MM.1S (cell line): ENCODE measurements at regions not wholly inside any gene's neighbourhood (a gene's known extent, or its start where the extent isn't known, plus 50 kb on each side); places are given as distances from the start of the nearest gene placed in this dataset.

Experiments
- DNase-seq: peaks from one replicate; pipeline ENCODE4 v3.0.0-alpha.2; 2015
- H2AFZ ChIP-seq: fragments of 300-600 bp; sonication (generic); 2 replicates; pipeline ENCODE4 v1.6.0; 2016; ENCODE audit warnings: antibody characterized with exemption, low read length
- H3F3A ChIP-seq: fragments of 300-600 bp; sonication (generic); 2 replicates; pipeline ENCODE4 v1.6.1; 2016; ENCODE audit warnings: mild to moderate bottlenecking, antibody characterized with exemption, low read length, moderate library complexity, mixed read lengths; ENCODE audit not compliant: insufficient read depth
- H3K27ac ChIP-seq: fragments of 300-600 bp; sonication (generic); 2 replicates; pipeline ENCODE4 v1.5.1; 2016; ENCODE audit warnings: mild to moderate bottlenecking, low read length
- H3K27me3 ChIP-seq: fragments of 300-600 bp; sonication (generic); replicated peaks from 2 replicates; pipeline ENCODE4 v1.6.0; 2016; ENCODE audit warnings: low read length; ENCODE audit not compliant: insufficient read depth
- H3K36me3 ChIP-seq: fragments of 300-600 bp; sonication (generic); replicated peaks from 2 replicates; pipeline ENCODE4 v1.6.1; 2016; ENCODE audit warnings: mild to moderate bottlenecking, low read length, mixed read lengths; ENCODE audit not compliant: insufficient read depth
- H3K4me1 ChIP-seq: fragments of 300-600 bp; sonication (generic); 2 replicates; pipeline ENCODE4 v1.6.1; 2016; ENCODE audit warnings: low read length, mixed read lengths
- H3K4me2 ChIP-seq: fragments of 300-600 bp; sonication (generic); 2 replicates; pipeline ENCODE4 v1.6.0; 2016; ENCODE audit warnings: low read depth, low read length
- H3K4me3 ChIP-seq: fragments of 300-600 bp; sonication (generic); 2 replicates; pipeline ENCODE4 v1.5.1; 2016; ENCODE audit warnings: low read length, mixed read lengths
- H3K79me2 ChIP-seq: fragments of 300-600 bp; sonication (generic); 2 replicates; pipeline ENCODE4 v1.6.1; 2016; ENCODE audit warnings: mixed run types, low read length, mixed read lengths
- H3K9ac ChIP-seq: fragments of 300-600 bp; sonication (generic); 2 replicates; pipeline ENCODE4 v1.6.1; 2016; ENCODE audit warnings: low read length, mixed read lengths
- H3K9me2 ChIP-seq: fragments of 300-600 bp; sonication (generic); replicated peaks from 2 replicates; pipeline ENCODE4 v1.6.1; 2016; ENCODE audit warnings: mild to moderate bottlenecking, low read length, mixed read lengths; ENCODE audit not compliant: insufficient read depth
- H3K9me3 ChIP-seq: fragments of 300-600 bp; sonication (generic); replicated peaks from 2 replicates; pipeline ENCODE4 v1.6.1; 2016; ENCODE audit warnings: mild to moderate bottlenecking, low read length, mixed read lengths; ENCODE audit not compliant: insufficient read depth
- H4K20me1 ChIP-seq: fragments of 300-600 bp; sonication (generic); 2 replicates; pipeline ENCODE4 v1.6.1; 2016; ENCODE audit warnings: mild to moderate bottlenecking, low read length, moderate library complexity, mixed read lengths; ENCODE audit not compliant: insufficient read depth
- CTCF ChIP-seq: fragments of 300-600 bp; sonication (generic); IDR thresholded peaks from 2 replicates; pipeline ENCODE4 v1.5.1; 2016; ENCODE audit warnings: antibody characterized with exemption, low read length, mixed read lengths
- EZH2 ChIP-seq: fragments of 300-600 bp; sonication (generic); optimal IDR thresholded peaks from 2 replicates; pipeline ENCODE3; 2017; ENCODE audit warnings: low read depth, mild to moderate bottlenecking, antibody characterized with exemption, low read length, mixed read lengths
- EZH2phosphoT487 ChIP-seq: fragments of 300-600 bp; sonication (generic); IDR thresholded peaks from 2 replicates; pipeline ENCODE4 v1.6.1; 2018; ENCODE audit warnings: antibody characterized with exemption, low read length

GRCh38 chr9:99590840-99591239 is 230.8 kb upstream of the NR4A3 start:
- no peaks in the 10 kb centered on the region for H4K20me1 ChIP-seq
- H3K9ac ChIP-seq, result no peak overlapping the region
- no peak for TF ChIP-seq CTCF
- no peak for TF ChIP-seq EZH2phosphoT487
- TF ChIP-seq EZH2, result no peak
- no peaks in the 10 kb centered on the region for H3K9me2 ChIP-seq
- no peak overlapping the region for H3K4me2 ChIP-seq
- no peaks in the 10 kb centered on the region for H3K4me1 ChIP-seq
- DNase-seq, result no peak
- no peak overlapping the region for H2AFZ ChIP-seq
- no peaks in the 10 kb centered on the region for H3F3A ChIP-seq
- no peaks in the 10 kb centered on the region for H3K9me3 ChIP-seq
- H3K79me2 ChIP-seq, result no peaks in the 10 kb centered on the region
- H3K27ac ChIP-seq, result no peak overlapping the region
- no peak overlapping the region for H3K4me3 ChIP-seq
- no peaks in the 10 kb centered on the region for H3K27me3 ChIP-seq
- no peaks in the 10 kb centered on the region for H3K36me3 ChIP-seq

- H3K27ac ChIP-seq, result no peak overlapping the region
- no peak overlapping the region for H3K4me2 ChIP-seq
- no peaks in the 10 kb centered on the region for H3K27me3 ChIP-seq
- H3K4me3 ChIP-seq, result no peak overlapping the region
- H3K4me1 ChIP-seq, result no peaks in the 10 kb centered on the region
- DNase-seq, result no peak
- no peaks in the 10 kb centered on the region for H3K36me3 ChIP-seq
- H3K9me3 ChIP-seq, result no peaks in the 10 kb centered on the region
- H3K9me2 ChIP-seq, result no peaks in the 10 kb centered on the region
- no peaks in the 10 kb centered on the region for H3F3A ChIP-seq
- no peaks in the 10 kb centered on the region for H4K20me1 ChIP-seq
- no peak overlapping the region for H2AFZ ChIP-seq
- TF ChIP-seq EZH2 (no peak), EZH2phosphoT487 (no peak), CTCF (no peak)
- no peaks in the 10 kb centered on the region for H3K79me2 ChIP-seq
- no peak overlapping the region for H3K9ac ChIP-seq
Observed at GRCh38 chr9:99591770-99592169, 229.9 kb upstream of the NR4A3 start.

- H3K27ac ChIP-seq, result no peak overlapping the region
- DNase-seq, result no peak
Observed at GRCh38 chr9:99592834-99593574, 228.7 kb upstream of the NR4A3 start.

GRCh38 chr9:99593610-99594009 is 228.1 kb upstream of the NR4A3 start:
- H3K9me2 ChIP-seq, result no peaks in the 10 kb centered on the region
- H3K4me1 ChIP-seq, result no peaks in the 10 kb centered on the region
- H3K27me3 ChIP-seq, result no peaks in the 10 kb centered on the region
- no peak overlapping the region for H3K4me3 ChIP-seq
- H2AFZ ChIP-seq, result no peak overlapping the region
- H3K79me2 ChIP-seq, result no peaks in the 10 kb centered on the region
- no peak for TF ChIP-seq CTCF
- TF ChIP-seq EZH2phosphoT487, result no peak
- TF ChIP-seq EZH2, result no peak
- no peaks in the 10 kb centered on the region for H4K20me1 ChIP-seq
- no peaks in the 10 kb centered on the region for H3K9me3 ChIP-seq
- H3K36me3 ChIP-seq, result no peaks in the 10 kb centered on the region
- DNase-seq, result no peak
- no peaks in the 10 kb centered on the region for H3F3A ChIP-seq
- no peak overlapping the region for H3K9ac ChIP-seq
- no peak overlapping the region for H3K4me2 ChIP-seq
- no peak overlapping the region for H3K27ac ChIP-seq

More at GRCh38 chr9:99592834-99593574, 228.7 kb upstream of the NR4A3 start:
- H3K27me3 ChIP-seq, result no peaks in the 10 kb centered on the region
- no peak overlapping the region for H3K4me3 ChIP-seq
- H3K4me1 ChIP-seq, result no peaks in the 10 kb centered on the region
- no peaks in the 10 kb centered on the region for H4K20me1 ChIP-seq
- no peak for TF ChIP-seq EZH2phosphoT487
- H2AFZ ChIP-seq, result no peak overlapping the region
- H3K79me2 ChIP-seq, result no peaks in the 10 kb centered on the region
- H3K4me2 ChIP-seq, result no peak overlapping the region
- no peaks in the 10 kb centered on the region for H3K9me3 ChIP-seq
- H3K36me3 ChIP-seq, result no peaks in the 10 kb centered on the region
- no peaks in the 10 kb centered on the region for H3K9me2 ChIP-seq
- no peaks in the 10 kb centered on the region for H3F3A ChIP-seq
- no peak overlapping the region for H3K9ac ChIP-seq
